NCI-H774 (cell line): ENCODE measurements at regions not wholly inside any gene's neighbourhood (a gene's known extent, or its start where the extent isn't known, plus 50 kb on each side); places are given as distances from the start of the nearest gene placed in this dataset.
A peak's percentile ranks its signal among the peaks of the same experiment; 100 is the strongest.
"Not testable (repeated sequence)": the region's sequence is repeated elsewhere in the genome, so short reads cannot be mapped to it uniquely, and the experiment has no call there.

ENCODE experiments used
- DNase-seq: peaks from one replicate; lab custom pipeline; 2025; lab: John Stamatoyannopoulos, UW

GRCh38 chr15:81865850-81866537, 179.8 kb downstream of the MEX3B start:
- no peak for DNase-seq

- no peak for DNase-seq
Measured at GRCh38 chr15:81863162-81863561, 182.7 kb downstream of the MEX3B start.

GRCh38 chr15:81859737-81860516, 185.9 kb downstream of the MEX3B start:
- DNase-seq, result peak; percentile 75

DNA sequence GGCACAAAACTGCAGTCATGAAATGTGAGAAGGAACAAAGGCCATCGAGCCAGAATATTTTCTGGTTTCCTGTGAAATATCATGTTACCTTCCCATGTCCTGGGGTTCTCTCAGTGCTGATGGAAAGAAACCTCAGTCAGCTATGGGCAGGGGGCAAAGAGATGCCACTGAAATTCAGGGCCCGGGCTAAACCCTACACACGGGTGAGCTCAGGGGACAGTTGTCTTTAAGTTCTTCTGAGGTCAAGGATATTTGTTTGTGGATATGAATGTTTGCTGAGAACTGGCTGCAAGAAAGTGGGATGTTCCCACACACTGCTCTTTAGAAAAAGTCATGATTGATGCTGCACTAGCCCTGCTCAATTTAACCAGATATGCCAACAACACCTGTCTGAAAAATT, 187.2 kb downstream of the MEX3B start:
- no peak for DNase-seq

GRCh38 chr15:81858136-81858535, 187.7 kb downstream of the MEX3B start:
- no peak for DNase-seq

- DNase-seq, result no peak
Measured at GRCh38 chr15:81856634-81857026, 189.2 kb downstream of the MEX3B start.

DNA sequence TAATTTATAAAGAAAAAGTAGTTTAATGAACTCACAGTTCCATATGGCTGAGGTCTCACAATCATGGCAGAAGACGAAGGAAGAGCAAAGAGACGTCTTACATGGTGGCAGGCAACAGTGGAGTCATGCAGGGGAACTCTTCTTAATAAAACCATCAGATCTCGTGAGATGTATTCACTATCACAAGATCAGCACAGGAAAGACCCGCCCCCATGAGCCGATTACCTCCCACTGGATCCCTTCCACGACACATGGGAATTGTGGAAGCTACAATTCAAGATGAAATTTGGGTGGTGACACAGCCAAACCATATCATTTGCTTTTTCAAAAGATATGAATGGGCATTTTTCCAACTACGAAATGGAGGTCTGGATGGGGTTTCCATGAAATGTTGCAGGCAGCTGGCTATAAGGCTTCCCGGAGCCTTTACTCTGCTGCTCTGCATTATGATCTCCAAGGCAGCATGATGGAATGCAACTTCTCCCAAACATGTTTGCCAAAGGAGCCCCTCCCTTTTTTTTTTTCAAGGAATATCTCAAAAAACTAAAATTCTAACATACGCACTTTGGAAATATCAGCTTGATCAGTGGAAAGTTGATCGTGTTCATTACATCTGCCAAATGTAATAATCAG, 189.7 kb downstream of the MEX3B start:
- no peak for DNase-seq

GRCh38 chr15:81853150-81853748, 192.6 kb downstream of the MEX3B start:
- DNase-seq, result no peak

GRCh38 chr15:81852411-81853149, 193.2 kb downstream of the MEX3B start:
- DNase-seq, result no peak

GRCh38 chr15:81851757-81852156, 194.1 kb downstream of the MEX3B start:
- DNase-seq, result no peak

DNA sequence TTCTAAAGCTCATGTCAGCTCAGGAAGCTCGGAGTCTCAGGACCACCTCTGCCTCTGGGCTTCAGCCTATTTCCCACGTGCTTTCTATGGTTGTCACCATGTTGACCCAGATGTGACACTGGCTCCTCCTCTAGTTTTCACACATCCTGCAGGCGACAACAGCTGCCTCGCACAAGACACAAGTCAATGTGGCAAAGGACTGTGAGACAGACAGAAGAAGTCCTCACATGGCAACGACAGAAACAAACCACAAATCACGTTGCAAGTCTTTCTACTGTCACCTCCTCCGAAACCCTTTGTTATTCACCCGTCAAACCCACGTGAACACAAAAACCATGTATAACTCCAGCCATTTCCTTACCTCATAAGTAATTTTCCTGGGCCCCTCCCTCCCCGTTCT, 194.5 kb downstream of the MEX3B start:
- DNase-seq, result no peak

DNA sequence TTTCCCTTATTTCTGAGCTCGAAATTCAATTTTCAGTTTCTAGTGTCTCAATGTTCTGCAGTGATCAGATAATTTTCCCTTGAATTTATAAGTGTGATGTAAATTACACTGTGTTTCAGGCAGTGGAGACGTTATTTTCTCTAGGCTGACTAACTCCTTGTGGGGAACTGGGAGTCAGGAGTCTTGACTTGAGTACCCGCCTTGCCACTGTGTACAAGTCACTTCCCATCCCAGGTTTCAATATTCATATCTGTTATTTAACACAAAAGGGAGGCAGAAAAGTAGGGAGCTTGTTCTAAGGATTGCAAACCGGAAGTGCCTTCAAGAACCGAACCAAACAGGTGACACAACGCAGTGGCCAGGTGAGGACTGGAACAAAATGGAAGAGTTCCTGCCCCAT, 196.5 kb downstream of the MEX3B start:
- no peak for DNase-seq

DNA sequence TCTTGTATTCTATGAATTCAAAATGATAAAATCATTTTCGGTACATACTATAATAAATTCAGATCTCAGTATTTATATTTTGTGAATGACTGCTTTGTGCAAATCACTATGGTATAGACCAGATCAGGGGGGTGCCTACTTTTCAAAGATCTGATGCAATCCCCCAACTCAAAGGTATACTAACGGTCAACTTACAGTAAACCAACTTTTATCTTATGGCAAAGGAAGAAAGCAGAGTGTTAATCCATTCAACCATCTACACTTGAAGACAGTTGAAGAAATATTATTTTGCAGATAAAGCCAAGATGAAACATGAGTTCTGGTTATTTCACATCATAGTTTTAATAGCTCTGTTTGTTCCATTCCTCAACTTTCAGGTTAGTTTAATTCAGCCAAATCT, 197.1 kb downstream of the MEX3B start:
- no peak for DNase-seq

- DNase-seq, result no peak
Measured at GRCh38 chr15:81843757-81844407, 201.9 kb downstream of the MEX3B start.

DNA sequence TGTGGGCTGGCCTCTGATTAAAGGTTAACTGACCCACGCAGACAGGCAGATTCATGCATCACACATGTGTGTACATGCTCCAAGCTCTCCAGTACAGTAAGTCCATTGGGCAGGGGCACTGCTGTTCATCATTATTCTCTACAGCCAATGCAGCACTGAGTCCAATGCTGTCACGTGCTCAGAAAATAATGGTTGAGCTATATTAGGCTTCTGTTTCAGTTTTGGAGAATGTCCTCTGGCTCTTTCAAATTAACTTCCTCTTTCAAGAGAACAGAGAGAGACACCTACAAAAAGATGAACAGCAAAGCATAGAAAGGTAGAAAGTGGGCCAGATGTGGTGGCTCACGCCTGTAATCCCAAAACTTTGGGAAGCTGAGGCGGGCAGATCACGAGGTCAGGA, 202.6 kb downstream of the MEX3B start:
- no peak for DNase-seq

DNA sequence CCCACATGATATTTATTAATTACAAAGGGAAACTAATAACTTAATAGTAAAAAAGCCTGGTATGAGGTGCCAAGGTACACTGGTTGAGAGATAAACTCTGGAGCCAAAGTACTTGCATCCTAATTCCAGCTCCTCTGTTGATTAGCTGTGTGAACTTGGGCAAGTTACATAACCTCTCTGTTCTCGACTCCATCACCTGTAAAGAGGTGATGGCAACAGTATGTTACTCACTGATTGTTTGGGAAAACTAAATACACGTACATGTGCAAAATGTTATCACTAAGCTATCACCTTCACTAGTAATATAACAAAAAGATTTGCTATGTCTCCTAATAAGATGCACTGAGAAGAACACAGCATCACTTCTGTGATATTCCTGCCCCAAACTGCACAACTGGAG, 206.4 kb downstream of the MEX3B start:
- no peak for DNase-seq

GRCh38 chr15:81835731-81836130, 210.1 kb downstream of the MEX3B start:
- DNase-seq, result no peak

DNA sequence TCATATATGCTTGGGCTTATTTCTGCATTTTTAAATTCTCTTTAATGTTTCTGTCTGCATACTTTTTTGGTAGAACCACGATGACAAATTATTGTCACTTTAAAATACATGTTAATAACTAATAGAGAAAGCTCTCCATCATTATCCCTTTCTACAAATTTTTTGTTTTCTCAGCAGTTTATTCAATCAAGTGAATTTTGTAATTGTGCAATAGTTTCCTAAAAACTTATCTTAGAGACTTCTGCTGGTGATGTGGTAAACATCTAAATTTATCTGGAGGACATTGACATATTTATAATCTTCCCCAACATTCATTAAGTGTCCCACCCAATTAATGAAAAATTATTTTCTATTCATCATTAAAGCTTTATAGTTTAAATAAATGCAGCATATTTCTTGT, 215.3 kb downstream of the MEX3B start:
- no peak for DNase-seq

- no peak for DNase-seq
Measured at GRCh38 chr15:81829918-81830317, 215.9 kb downstream of the MEX3B start.

- no peak for DNase-seq
Measured at GRCh38 chr15:81828135-81828534, 217.7 kb downstream of the MEX3B start.

DNA sequence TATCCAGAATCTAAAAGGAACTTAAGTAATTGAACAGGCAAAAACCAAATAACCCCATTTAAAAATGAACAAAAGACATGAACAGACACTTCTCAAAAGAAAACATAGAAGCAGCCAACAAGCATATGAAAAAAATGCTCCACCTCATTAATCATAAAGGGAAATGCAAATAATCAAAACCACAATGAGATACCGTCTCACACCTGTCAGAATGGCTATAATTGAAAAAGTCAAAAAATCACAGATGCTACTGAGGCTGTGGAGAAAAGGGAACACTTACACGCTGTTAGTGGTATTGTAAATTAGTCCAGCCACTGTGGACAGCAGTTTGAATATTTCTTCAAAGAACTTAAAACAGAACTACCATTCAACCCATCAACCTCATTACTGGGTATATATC, 220.7 kb downstream of the MEX3B start:
- DNase-seq, result peak; percentile 28

- DNase-seq, result not testable (repeated sequence)
Measured at GRCh38 chr15:81822587-81822986, 223.2 kb downstream of the MEX3B start.
